Stimulated activated CD4-positive, alpha-beta T cell treated with anti-CD3 and anti-CD28 coated beads, Interleukin-2, amount 100 ng/mL, for 24 hours (primary cell): ENCODE measurements at regions not wholly inside any gene's neighbourhood (a gene's known extent, or its start where the extent isn't known, plus 50 kb on each side); places are given as distances from the start of the nearest gene placed in this dataset.

Source experiments
- DNase-seq, 2 donors: peaks; one replicate each; pipeline ENCODE4 v3.0.0-alpha.2; 2020

DNA sequence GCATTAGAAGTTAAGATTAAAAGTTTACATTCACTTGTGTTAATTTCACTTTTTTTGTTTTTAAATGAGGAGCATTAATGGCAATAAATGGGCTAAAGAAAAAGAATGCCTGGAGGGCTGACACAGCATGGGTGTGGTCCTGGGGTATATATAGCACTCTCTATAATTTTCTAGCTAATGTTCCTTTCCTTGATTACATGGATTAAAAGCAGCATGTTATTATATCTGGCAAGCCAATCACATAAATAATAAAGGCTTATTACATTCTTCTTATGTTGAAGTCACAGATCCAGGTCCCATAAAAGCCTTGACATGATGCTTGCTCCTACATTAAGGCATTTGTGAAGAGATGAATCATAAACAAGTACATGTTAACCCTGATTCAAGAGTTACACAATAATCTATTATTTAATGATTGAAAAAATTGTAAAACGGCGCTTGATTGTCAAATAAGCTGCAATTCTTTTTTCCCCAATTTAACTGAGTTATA, 91.4 kb downstream of the LYPLAL1 start:
- DNase-seq = no peak

DNA sequence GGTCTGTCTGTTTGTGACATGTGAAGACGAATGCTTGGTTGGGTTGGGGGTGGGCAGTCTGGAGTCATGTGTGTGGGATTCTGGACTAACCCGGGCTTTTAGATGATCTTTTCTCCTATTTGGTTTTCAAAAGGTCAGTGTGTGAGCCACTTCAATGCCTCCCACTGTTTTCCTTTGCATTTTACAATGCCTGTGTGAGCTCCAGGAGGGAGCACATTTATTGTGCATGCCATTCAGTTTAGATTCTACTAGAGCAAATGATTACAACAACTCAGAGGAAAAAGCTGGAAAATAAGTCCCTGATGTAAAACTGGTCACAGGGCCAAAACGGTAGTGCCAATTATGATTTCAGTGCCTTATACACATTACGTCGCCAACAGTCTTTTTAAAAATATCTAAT, 90.9 kb downstream of the LYPLAL1 start:
- no peak for DNase-seq
